ENCODE measurements at regions not wholly inside any gene's neighbourhood (a gene's known extent, or its start where the extent isn't known, plus 50 kb on each side); places are given as distances from the start of the nearest gene placed in this dataset.

DNA sequence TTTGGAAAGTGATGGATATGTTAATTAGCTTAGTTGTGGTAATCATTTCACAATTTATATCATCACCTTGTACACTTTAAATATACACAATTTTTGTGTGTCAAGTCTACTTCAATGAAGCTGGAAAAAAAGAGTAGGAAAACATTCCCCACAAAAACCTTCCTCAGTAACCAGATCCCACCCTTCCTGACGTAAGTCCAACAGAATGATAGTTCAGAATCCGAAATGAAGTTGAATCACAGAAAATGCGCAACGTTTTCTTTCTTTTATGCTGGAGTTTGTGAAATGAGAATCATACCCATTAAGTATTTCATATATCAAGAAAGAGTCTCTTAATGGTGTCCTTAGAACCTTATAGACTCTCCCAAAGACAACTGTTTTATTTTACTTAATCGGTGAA is 292.9 kb downstream of the USP46 start:
- no peak for DNase-seq
- Histone ChIP-seq H3K27ac (no peak overlapping the region), H3K4me1 (no peaks in the 10 kb centered on the region), H3K36me3 (no peaks in the 10 kb centered on the region), H3K27me3 (no peaks in the 10 kb centered on the region), H3K9me3 (replicated peaks) (no peaks in the 10 kb centered on the region), H3K4me3 (no peak overlapping the region)

GRCh38 chr4:52366621-52367020 is 292.5 kb downstream of the USP46 start:
- Histone ChIP-seq H3K36me3 (no peaks in the 10 kb centered on the region), H3K9me3 (replicated peaks) (no peaks in the 10 kb centered on the region), H3K27ac (no peak overlapping the region), H3K4me3 (no peak overlapping the region), H3K4me1 (no peaks in the 10 kb centered on the region), H3K27me3 (no peaks in the 10 kb centered on the region)
- DNase-seq = no peak

- H3K9me3 ChIP-seq (replicated peaks) = no peaks in the 10 kb centered on the region
Observed at GRCh38 chr4:52367282-52367830, 291.7 kb downstream of the USP46 start.

DNA sequence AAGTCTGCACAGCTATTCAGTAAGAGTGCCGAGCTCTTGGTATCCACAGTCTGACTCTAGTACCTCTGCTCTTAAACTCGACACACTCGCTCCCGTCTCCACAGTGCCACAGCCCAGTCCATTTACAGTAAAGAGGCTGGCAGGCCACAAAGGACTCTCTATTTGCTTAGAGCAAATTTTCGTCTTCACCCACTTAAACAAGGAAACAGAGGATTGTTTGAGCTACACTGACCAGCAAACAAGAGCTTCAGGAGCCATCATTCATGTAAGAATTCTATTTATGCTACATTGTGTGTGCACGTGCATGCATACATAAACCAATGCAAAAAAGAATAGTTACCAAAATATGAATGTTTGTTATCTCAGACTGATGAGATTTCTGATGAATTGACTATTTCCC is 290.2 kb downstream of the USP46 start:
- Histone ChIP-seq H3K9me3 (replicated peaks) (no peaks in the 10 kb centered on the region), H3K4me3 (no peak overlapping the region), H3K4me1 (no peaks in the 10 kb centered on the region), H3K27ac (no peak overlapping the region), H3K27me3 (no peaks in the 10 kb centered on the region), H3K36me3 (no peaks in the 10 kb centered on the region)
- DNase-seq = no peak

More at GRCh38 chr4:52367282-52367830, 291.7 kb downstream of the USP46 start:
- Histone ChIP-seq H3K4me1 (no peaks in the 10 kb centered on the region), H3K4me3 (no peak overlapping the region), H3K27me3 (no peaks in the 10 kb centered on the region), H3K27ac (no peak overlapping the region), H3K36me3 (no peaks in the 10 kb centered on the region)
- no peak for DNase-seq

- DNase-seq = no peak
- H3K36me3 ChIP-seq = no peaks in the 10 kb centered on the region
- H3K27me3 ChIP-seq = no peaks in the 10 kb centered on the region
- no peaks in the 10 kb centered on the region for H3K9me3 ChIP-seq (replicated peaks)
- H3K27ac ChIP-seq = no peak overlapping the region
- H3K4me3 ChIP-seq = no peak overlapping the region
- no peaks in the 10 kb centered on the region for H3K4me1 ChIP-seq
Observed at GRCh38 chr4:52369649-52370048, 289.5 kb downstream of the USP46 start.

- Histone ChIP-seq H3K4me1 (no peaks in the 10 kb centered on the region), H3K27ac (no peak overlapping the region), H3K4me3 (no peak overlapping the region), H3K9me3 (replicated peaks) (no peaks in the 10 kb centered on the region), H3K36me3 (no peaks in the 10 kb centered on the region), H3K27me3 (no peaks in the 10 kb centered on the region)
- DNase-seq = no peak
Observed at GRCh38 chr4:52370576-52370975, 288.5 kb downstream of the USP46 start.

GRCh38 chr4:52371841-52372240 is 287.3 kb downstream of the USP46 start:
- no peaks in the 10 kb centered on the region for H3K9me3 ChIP-seq (replicated peaks)
- DNase-seq = no peak
- H3K4me1 ChIP-seq = no peaks in the 10 kb centered on the region
- no peak overlapping the region for H3K27ac ChIP-seq
- H3K36me3 ChIP-seq = no peaks in the 10 kb centered on the region
- H3K27me3 ChIP-seq = no peaks in the 10 kb centered on the region
- no peak overlapping the region for H3K4me3 ChIP-seq

GRCh38 chr4:52372269-52372668 is 286.8 kb downstream of the USP46 start:
- H3K4me3 ChIP-seq = no peak overlapping the region
- H3K4me1 ChIP-seq = no peaks in the 10 kb centered on the region
- H3K9me3 ChIP-seq (replicated peaks) = no peaks in the 10 kb centered on the region
- no peak overlapping the region for H3K27ac ChIP-seq
- no peaks in the 10 kb centered on the region for H3K27me3 ChIP-seq
- H3K36me3 ChIP-seq = no peaks in the 10 kb centered on the region
- DNase-seq = no peak

DNA sequence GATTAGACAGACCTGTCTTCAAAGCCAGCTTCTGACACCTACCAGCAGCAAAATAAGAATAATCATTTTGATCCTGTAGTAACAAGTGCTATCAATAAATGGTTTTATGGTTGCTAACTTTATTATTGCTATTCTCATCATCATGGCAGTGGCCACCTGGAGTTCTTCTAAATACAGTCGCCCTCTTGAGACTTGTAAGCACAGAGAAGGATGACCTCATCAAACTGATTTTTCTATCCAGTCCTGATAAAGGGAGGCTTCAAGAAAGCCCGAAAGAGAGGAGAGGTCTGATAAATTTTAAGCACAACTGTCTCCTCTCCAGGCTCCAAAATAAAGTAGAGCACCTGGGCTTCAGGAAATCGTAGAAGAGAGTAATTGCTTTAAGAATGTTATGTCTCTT is 286.4 kb downstream of the USP46 start:
- DNase-seq = no peak
- Histone ChIP-seq H3K27me3 (no peaks in the 10 kb centered on the region), H3K36me3 (no peaks in the 10 kb centered on the region), H3K4me1 (no peaks in the 10 kb centered on the region), H3K27ac (no peak overlapping the region), H3K9me3 (replicated peaks) (no peaks in the 10 kb centered on the region), H3K4me3 (no peak overlapping the region)

DNA sequence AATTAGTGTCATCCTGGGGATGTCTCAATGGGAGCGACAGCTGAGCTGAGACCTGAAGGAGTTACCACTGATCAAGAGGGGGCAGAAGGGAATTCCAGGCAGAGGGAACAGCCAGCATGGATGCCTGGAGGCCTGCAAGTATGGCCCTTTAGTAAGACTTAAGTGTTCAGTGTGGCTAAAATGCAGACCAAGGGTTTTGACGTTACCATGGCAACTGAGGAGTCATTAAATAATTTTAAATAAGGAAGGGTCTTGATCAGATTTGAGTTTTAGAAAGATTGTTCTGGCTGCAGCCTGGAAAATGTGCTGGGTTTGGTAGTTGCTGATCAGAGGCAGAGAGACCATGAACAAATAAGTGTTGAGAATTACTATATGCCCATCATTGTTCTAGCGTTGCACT is 285.5 kb downstream of the USP46 start:
- Histone ChIP-seq H3K27me3 (no peaks in the 10 kb centered on the region), H3K27ac (no peak overlapping the region), H3K9me3 (replicated peaks) (no peaks in the 10 kb centered on the region), H3K4me1 (no peaks in the 10 kb centered on the region), H3K36me3 (no peaks in the 10 kb centered on the region), H3K4me3 (no peak overlapping the region)
- DNase-seq = no peak

GRCh38 chr4:52374877-52375276 is 284.2 kb downstream of the USP46 start:
- Histone ChIP-seq H3K36me3 (no peaks in the 10 kb centered on the region), H3K4me1 (no peaks in the 10 kb centered on the region), H3K27me3 (no peaks in the 10 kb centered on the region), H3K4me3 (no peak overlapping the region), H3K27ac (no peak overlapping the region), H3K9me3 (replicated peaks) (no peaks in the 10 kb centered on the region)
- DNase-seq = no peak

DNA sequence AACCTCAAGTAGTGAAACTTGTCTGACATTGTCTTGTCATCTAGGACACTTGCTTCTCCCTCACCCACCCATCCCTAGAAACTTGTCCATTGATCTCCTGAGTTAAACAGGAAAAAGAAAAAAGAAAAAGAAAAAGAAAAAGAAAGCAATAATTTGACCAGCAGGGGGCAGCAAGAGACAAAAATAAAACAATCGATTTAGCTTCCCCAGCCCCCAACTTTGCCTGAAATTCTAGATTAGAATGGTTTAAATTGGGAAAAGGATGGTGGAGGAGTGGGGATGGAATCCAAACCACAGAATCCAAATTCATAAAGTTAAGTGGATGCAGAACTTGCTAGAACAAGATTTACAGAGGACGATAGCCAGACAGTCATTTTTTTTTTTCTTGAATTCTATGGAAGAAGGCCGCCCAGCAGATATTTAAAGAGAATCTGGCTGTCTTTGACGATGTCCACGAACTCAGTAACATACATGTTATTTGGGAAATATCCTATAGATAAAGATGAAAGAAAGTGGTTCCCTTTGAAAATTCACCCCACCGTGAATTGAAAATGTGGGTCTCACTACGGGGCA is 282.9 kb downstream of the USP46 start:
- DNase-seq = peak; percentile 41 to 87
- no peak overlapping the region for H3K27ac ChIP-seq
- no peaks in the 10 kb centered on the region for H3K27me3 ChIP-seq
- no peaks in the 10 kb centered on the region for H3K9me3 ChIP-seq (replicated peaks)
- H3K4me1 ChIP-seq = no peaks in the 10 kb centered on the region
- no peaks in the 10 kb centered on the region for H3K36me3 ChIP-seq
- H3K4me3 ChIP-seq = no peak overlapping the region

- no peaks in the 10 kb centered on the region for H3K36me3 ChIP-seq
- H3K4me3 ChIP-seq = no peak overlapping the region
- H3K9me3 ChIP-seq (replicated peaks) = no peaks in the 10 kb centered on the region
- H3K27ac ChIP-seq = no peak overlapping the region
- H3K27me3 ChIP-seq = no peaks in the 10 kb centered on the region
- no peaks in the 10 kb centered on the region for H3K4me1 ChIP-seq
- no peak for DNase-seq
Observed at GRCh38 chr4:52377563-52377962, 281.5 kb downstream of the USP46 start.

- Histone ChIP-seq H3K27me3 (no peaks in the 10 kb centered on the region), H3K27ac (no peak overlapping the region), H3K36me3 (no peaks in the 10 kb centered on the region), H3K9me3 (replicated peaks) (no peaks in the 10 kb centered on the region), H3K4me1 (peaks cover 12% of the 10 kb centered on the region; the same call in 1 of the 2 replicates), H3K4me3 (no peak overlapping the region)
- DNase-seq = peak in 1 of 2 experiments; percentile 26
Observed at GRCh38 chr4:52407545-52407944, 251.6 kb downstream of the USP46 start.

GRCh38 chr4:52408032-52408431 is 251.1 kb downstream of the USP46 start:
- Histone ChIP-seq H3K27me3 (no peaks in the 10 kb centered on the region), H3K4me1 (peaks cover 12% of the 10 kb centered on the region; the same call in 1 of the 2 replicates), H3K36me3 (no peaks in the 10 kb centered on the region), H3K4me3 (no peak overlapping the region), H3K9me3 (replicated peaks) (no peaks in the 10 kb centered on the region), H3K27ac (no peak overlapping the region)
- DNase-seq = no peak

DNA sequence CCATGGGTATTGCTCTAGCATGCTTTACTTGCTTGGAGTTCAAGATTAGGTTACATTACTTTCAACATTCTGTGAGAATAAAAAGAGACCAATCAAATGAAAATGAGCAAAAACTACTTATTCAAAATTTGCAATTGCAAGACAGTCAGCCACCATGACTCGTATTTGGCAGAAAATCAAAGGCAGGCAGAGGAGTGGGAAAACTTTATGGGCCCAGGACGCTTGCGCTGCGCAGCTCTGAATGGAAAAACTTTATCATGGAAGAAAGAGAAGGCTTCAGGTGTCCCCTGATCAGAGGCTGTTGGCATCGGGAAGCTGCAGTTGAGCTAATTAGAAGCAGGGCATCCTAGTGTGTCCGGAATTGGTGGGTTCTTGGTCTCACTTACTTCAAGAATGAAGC is 250.6 kb downstream of the USP46 start:
- no peak overlapping the region for H3K4me3 ChIP-seq
- H3K27ac ChIP-seq = no peak overlapping the region
- peaks cover 12% of the 10 kb centered on the region; the same call in 1 of the 2 replicates for H3K4me1 ChIP-seq
- no peaks in the 10 kb centered on the region for H3K9me3 ChIP-seq (replicated peaks)
- no peaks in the 10 kb centered on the region for H3K36me3 ChIP-seq
- no peak for DNase-seq
- no peaks in the 10 kb centered on the region for H3K27me3 ChIP-seq
